ENCODE measurements at regions not wholly inside any gene's neighbourhood (a gene's known extent, or its start where the extent isn't known, plus 50 kb on each side); places are given as distances from the start of the nearest gene placed in this dataset.

- DNase-seq (ENCODE audit: low read depth, low spot score): no peak
Observed at GRCh38 chr11:95659088-95659487, 130.5 kb downstream of the FAM76B start.

GRCh38 chr11:95655536-95655935 is 134.0 kb downstream of the FAM76B start:
- H3K4me2 ChIP-seq (ENCODE audit: low read length): no peak overlapping the region
- H2AFZ ChIP-seq (ENCODE audit: low read depth, low read length, poor library complexity, severe bottlenecking): no peak overlapping the region
- H3K36me3 ChIP-seq (ENCODE audit: control insufficient read depth in 1 of 2, insufficient read depth in 2 of 2, low read length in 2 of 2): no peaks in the 10 kb centered on the region
- ChIA-PET CTCF (no interaction called here), RAD21 (ENCODE audit: low non-redundant PET in 1 of 2, low total read pairs in 2 of 2, uncharacterized antibody in 2 of 2, unreplicated experiment in 2 of 2) (no interaction called here), POLR2A (no interaction called here)
- no peak for ATAC-seq
- peaks cover 13% of the 10 kb centered on the region for H3K27me3 ChIP-seq (ENCODE audit: insufficient read depth, low read length)
- H3K9me3 ChIP-seq (ENCODE audit: control insufficient read depth in 1 of 2, insufficient read depth in 1 of 2, low read depth in 1 of 2, low read length in 2 of 2): no peaks in the 10 kb centered on the region
- H4K20me1 ChIP-seq (ENCODE audit: insufficient read depth): no peaks in the 10 kb centered on the region
- H3K27ac ChIP-seq (ENCODE audit: low read depth, low read length): no peak overlapping the region
- H3K9me2 ChIP-seq (ENCODE audit: insufficient read depth): no peaks in the 10 kb centered on the region
- H3K4me1 ChIP-seq (ENCODE audit: control insufficient read depth in 1 of 2, insufficient read depth in 2 of 2, low read length in 2 of 2): no peaks in the 10 kb centered on the region
- no peaks in the 10 kb centered on the region for H3K79me2 ChIP-seq (ENCODE audit: insufficient read depth, low read length)
- H3K4me3 ChIP-seq (replicated peaks in 1 of 2; ENCODE audit: low read depth in 1 of 2, low read length in 2 of 2): no peak overlapping the region
- H3K9ac ChIP-seq (ENCODE audit: low read length): no peak overlapping the region
- intact Hi-C loops (cut with micrococcal nuclease): no loop called here
- DNase-seq (ENCODE audit: low read depth, low spot score): no peak
- BruUV-seq (replicated peaks): no TSS peak
- TF ChIP-seq ZFX (IDR thresholded peaks at IDR 0.05): no peak
- TF ChIP-seq, protein P1, sequence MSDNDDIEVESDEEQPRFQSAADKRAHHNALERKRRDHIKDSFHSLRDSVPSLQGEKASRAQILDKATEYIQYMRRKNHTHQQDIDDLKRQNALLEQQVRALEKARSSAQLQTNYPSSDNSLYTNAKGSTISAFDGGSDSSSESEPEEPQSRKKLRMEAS (IDR thresholded peaks at IDR 0.05): no peak
- TF ChIP-seq YY1 (IDR thresholded peaks at IDR 0.05; ENCODE audit: extremely low read depth, insufficient replicate concordance, low read depth, low read length): no peak
- TF ChIP-seq, protein P2, sequence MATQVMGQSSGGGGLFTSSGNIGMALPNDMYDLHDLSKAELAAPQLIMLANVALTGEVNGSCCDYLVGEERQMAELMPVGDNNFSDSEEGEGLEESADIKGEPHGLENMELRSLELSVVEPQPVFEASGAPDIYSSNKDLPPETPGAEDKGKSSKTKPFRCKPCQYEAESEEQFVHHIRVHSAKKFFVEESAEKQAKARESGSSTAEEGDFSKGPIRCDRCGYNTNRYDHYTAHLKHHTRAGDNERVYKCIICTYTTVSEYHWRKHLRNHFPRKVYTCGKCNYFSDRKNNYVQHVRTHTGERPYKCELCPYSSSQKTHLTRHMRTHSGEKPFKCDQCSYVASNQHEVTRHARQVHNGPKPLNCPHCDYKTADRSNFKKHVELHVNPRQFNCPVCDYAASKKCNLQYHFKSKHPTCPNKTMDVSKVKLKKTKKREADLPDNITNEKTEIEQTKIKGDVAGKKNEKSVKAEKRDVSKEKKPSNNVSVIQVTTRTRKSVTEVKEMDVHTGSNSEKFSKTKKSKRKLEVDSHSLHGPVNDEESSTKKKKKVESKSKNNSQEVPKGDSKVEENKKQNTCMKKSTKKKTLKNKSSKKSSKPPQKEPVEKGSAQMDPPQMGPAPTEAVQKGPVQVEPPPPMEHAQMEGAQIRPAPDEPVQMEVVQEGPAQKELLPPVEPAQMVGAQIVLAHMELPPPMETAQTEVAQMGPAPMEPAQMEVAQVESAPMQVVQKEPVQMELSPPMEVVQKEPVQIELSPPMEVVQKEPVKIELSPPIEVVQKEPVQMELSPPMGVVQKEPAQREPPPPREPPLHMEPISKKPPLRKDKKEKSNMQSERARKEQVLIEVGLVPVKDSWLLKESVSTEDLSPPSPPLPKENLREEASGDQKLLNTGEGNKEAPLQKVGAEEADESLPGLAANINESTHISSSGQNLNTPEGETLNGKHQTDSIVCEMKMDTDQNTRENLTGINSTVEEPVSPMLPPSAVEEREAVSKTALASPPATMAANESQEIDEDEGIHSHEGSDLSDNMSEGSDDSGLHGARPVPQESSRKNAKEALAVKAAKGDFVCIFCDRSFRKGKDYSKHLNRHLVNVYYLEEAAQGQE (IDR thresholded peaks at IDR 0.05; ENCODE audit: low read depth): no peak
- no peak for TF ChIP-seq JUND (IDR thresholded peaks at IDR 0.05)
- TF ChIP-seq SRF (IDR thresholded peaks at IDR 0.05; ENCODE audit: low read depth): no peak
- no peak for TF ChIP-seq SIN3A (IDR thresholded peaks at IDR 0.05; ENCODE audit: low read depth)
- TF ChIP-seq ZBTB33 (IDR thresholded peaks at IDR 0.05; ENCODE audit: extremely low read depth, insufficient replicate concordance, low read length): no peak
- no peak for TF ChIP-seq RAD21 (IDR thresholded peaks at IDR 0.05; ENCODE audit: low read depth)
- TF ChIP-seq, protein P3, sequence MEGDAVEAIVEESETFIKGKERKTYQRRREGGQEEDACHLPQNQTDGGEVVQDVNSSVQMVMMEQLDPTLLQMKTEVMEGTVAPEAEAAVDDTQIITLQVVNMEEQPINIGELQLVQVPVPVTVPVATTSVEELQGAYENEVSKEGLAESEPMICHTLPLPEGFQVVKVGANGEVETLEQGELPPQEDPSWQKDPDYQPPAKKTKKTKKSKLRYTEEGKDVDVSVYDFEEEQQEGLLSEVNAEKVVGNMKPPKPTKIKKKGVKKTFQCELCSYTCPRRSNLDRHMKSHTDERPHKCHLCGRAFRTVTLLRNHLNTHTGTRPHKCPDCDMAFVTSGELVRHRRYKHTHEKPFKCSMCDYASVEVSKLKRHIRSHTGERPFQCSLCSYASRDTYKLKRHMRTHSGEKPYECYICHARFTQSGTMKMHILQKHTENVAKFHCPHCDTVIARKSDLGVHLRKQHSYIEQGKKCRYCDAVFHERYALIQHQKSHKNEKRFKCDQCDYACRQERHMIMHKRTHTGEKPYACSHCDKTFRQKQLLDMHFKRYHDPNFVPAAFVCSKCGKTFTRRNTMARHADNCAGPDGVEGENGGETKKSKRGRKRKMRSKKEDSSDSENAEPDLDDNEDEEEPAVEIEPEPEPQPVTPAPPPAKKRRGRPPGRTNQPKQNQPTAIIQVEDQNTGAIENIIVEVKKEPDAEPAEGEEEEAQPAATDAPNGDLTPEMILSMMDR (IDR thresholded peaks at IDR 0.05 in 2 of 3, conservative IDR thresholded peaks at IDR 0.05 in 1 of 3; ENCODE audit: borderline replicate concordance in 1 of 3, insufficient read depth in 1 of 3, low read depth in 2 of 3, low read length in 2 of 3): no peak
- TF ChIP-seq CEBPB (IDR thresholded peaks at IDR 0.05; ENCODE audit: low read depth): no peak

More at GRCh38 chr11:95659088-95659487, 130.5 kb downstream of the FAM76B start:
- intact Hi-C loops (cut with micrococcal nuclease): no loop called here
- H3K9me3 ChIP-seq (ENCODE audit: control insufficient read depth in 1 of 2, insufficient read depth in 1 of 2, low read depth in 1 of 2, low read length in 2 of 2): no peaks in the 10 kb centered on the region
- ATAC-seq: no peak
- no peak overlapping the region for H3K27ac ChIP-seq (ENCODE audit: low read depth, low read length)
- H3K4me1 ChIP-seq (ENCODE audit: control insufficient read depth in 1 of 2, insufficient read depth in 2 of 2, low read length in 2 of 2): no peaks in the 10 kb centered on the region
- H4K20me1 ChIP-seq (ENCODE audit: insufficient read depth): no peaks in the 10 kb centered on the region
- ChIA-PET POLR2A (no interaction called here), CTCF (no interaction called here), RAD21 (ENCODE audit: low non-redundant PET in 1 of 2, low total read pairs in 2 of 2, uncharacterized antibody in 2 of 2, unreplicated experiment in 2 of 2) (no interaction called here)
- no peaks in the 10 kb centered on the region for H3K79me2 ChIP-seq (ENCODE audit: insufficient read depth, low read length)
- no peak overlapping the region for H3K9ac ChIP-seq (ENCODE audit: low read length)
- H3K27me3 ChIP-seq (ENCODE audit: insufficient read depth, low read length): peaks cover 7% of the 10 kb centered on the region; the same call in 1 of the 2 replicates
- no peaks in the 10 kb centered on the region for H3K9me2 ChIP-seq (ENCODE audit: insufficient read depth)
- H2AFZ ChIP-seq (ENCODE audit: low read depth, low read length, poor library complexity, severe bottlenecking): no peak overlapping the region
- no TSS peak for BruUV-seq (replicated peaks)
- no peak for TF ChIP-seq POLR2AphosphoS5 (IDR thresholded peaks at IDR 0.05; ENCODE audit: low read depth, low read length)
- no peak for TF ChIP-seq ATF3 (IDR thresholded peaks at IDR 0.05)
- no peak overlapping the region for H3K4me3 ChIP-seq (replicated peaks in 1 of 2; ENCODE audit: low read depth in 1 of 2, low read length in 2 of 2)
- H3K36me3 ChIP-seq (ENCODE audit: control insufficient read depth in 1 of 2, insufficient read depth in 2 of 2, low read length in 2 of 2): no peaks in the 10 kb centered on the region
- no peak overlapping the region for H3K4me2 ChIP-seq (ENCODE audit: low read length)

Measured in HCT116 (cell line).